Natural killer cell (primary cell): ENCODE measurements at regions not wholly inside any gene's neighbourhood (a gene's known extent, or its start where the extent isn't known, plus 50 kb on each side); places are given as distances from the start of the nearest gene placed in this dataset.

Source experiments
- ATAC-seq, 3 donors: fragments of 150-1000 bp in 2 of 3; fragments of 200-7000 bp in 1 of 3; cut with Tn5 transposase; 1 replicate in 1 of 3; 2 replicates in 2 of 3; pipeline ENCODE4 v1.10.0; 2021; ENCODE audit warnings: mild to moderate bottlenecking in 2 of 3, moderate library complexity in 2 of 3
- DNase-seq, 2 donors: peaks; one replicate each; pipeline versions ENCODE4 v3.0.0 to v3.0.0-alpha.2; 2013 to 2021; ENCODE audit warnings: mixed read lengths in 1 of 2
- H3K27ac ChIP-seq: one replicate; pipeline ENCODE4 v1.5.1; 2013; ENCODE audit warnings: mild to moderate bottlenecking, low read length
- H3K27me3 ChIP-seq: one replicate; pipeline ENCODE4 v1.6.1; 2013; ENCODE audit warnings: low read length; ENCODE audit not compliant: control insufficient read depth, insufficient read depth
- H3K36me3 ChIP-seq: one replicate; pipeline ENCODE4 v1.6.1; 2013; ENCODE audit warnings: low read length; ENCODE audit not compliant: control insufficient read depth, insufficient read depth
- H3K4me1 ChIP-seq: one replicate; pipeline ENCODE4 v1.6.1; 2013; ENCODE audit warnings: low read length; ENCODE audit not compliant: control insufficient read depth, insufficient read depth
- H3K4me3 ChIP-seq: one replicate; pipeline ENCODE4 v1.5.1; 2013; ENCODE audit warnings: low read length
- H3K9me3 ChIP-seq: one replicate; pipeline ENCODE4 v1.6.1; 2013; ENCODE audit warnings: low read length; ENCODE audit not compliant: control insufficient read depth, insufficient read depth
- H3K27ac Mint-ChIP-seq, 2 donors: one replicate each; pipeline ENCODE4 v1.8.0; 2022; ENCODE audit warnings: mild to moderate bottlenecking in 2 of 2, mixed read lengths in 2 of 2, moderate library complexity in 1 of 2
- H3K27me3 Mint-ChIP-seq, 2 donors: one replicate each; pipeline ENCODE4 v1.8.0; 2022; ENCODE audit warnings: low read depth in 2 of 2, mixed read lengths in 2 of 2
- H3K36me3 Mint-ChIP-seq: one replicate; pipeline ENCODE4 v1.8.0; 2022; ENCODE audit warnings: mixed read lengths
- H3K4me1 Mint-ChIP-seq, 2 donors: one replicate each; pipeline ENCODE4 v1.8.0; 2022; ENCODE audit warnings: mixed read lengths in 2 of 2
- H3K4me3 Mint-ChIP-seq: one replicate; pipeline ENCODE4 v1.8.0; 2022; ENCODE audit warnings: mild to moderate bottlenecking, moderate library complexity, mixed read lengths
- H3K9me3 Mint-ChIP-seq, 2 donors: one replicate each; pipeline ENCODE4 v1.8.0; 2022; ENCODE audit warnings: mixed read lengths in 2 of 2
- WGBS: methylation state at CpG from one replicate; pipeline ENCODE4 v1.1.7; 2013; ENCODE audit warnings: missing lambda C conversion rate; ENCODE audit not compliant: insufficient coverage; 5-methylcytosine and 5-hydroxymethylcytosine counted together
- intact Hi-C: fragments of 100-400 bp; cut with micrococcal nuclease; formaldehyde crosslinking; loops from one replicate; pipeline ENCODE4 v1.14.2; 2022
- TF ChIP-seq, protein P1 (sequence below): fragments of 200-600 bp; IDR thresholded peaks from one replicate; pipeline ENCODE4 v1.8.0; 2022; ENCODE audit warnings: antibody characterized with exemption

- H3K4me1 Mint-ChIP-seq = no peaks in the 10 kb centered on the region
- ATAC-seq (no peak), DNase-seq (no peak)
- WGBS = 100% methylated on average over 1 of the region's 3 CpGs
- H3K36me3 ChIP-seq = no peaks in the 10 kb centered on the region
- intact Hi-C loops = no loop called here
- no peaks in the 10 kb centered on the region for H3K27me3 ChIP-seq
- H3K27ac Mint-ChIP-seq = no peak overlapping the region
- TF ChIP-seq, protein P1, sequence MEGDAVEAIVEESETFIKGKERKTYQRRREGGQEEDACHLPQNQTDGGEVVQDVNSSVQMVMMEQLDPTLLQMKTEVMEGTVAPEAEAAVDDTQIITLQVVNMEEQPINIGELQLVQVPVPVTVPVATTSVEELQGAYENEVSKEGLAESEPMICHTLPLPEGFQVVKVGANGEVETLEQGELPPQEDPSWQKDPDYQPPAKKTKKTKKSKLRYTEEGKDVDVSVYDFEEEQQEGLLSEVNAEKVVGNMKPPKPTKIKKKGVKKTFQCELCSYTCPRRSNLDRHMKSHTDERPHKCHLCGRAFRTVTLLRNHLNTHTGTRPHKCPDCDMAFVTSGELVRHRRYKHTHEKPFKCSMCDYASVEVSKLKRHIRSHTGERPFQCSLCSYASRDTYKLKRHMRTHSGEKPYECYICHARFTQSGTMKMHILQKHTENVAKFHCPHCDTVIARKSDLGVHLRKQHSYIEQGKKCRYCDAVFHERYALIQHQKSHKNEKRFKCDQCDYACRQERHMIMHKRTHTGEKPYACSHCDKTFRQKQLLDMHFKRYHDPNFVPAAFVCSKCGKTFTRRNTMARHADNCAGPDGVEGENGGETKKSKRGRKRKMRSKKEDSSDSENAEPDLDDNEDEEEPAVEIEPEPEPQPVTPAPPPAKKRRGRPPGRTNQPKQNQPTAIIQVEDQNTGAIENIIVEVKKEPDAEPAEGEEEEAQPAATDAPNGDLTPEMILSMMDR = no peak
- H3K9me3 Mint-ChIP-seq = peaks cover 4 to 13% of the 10 kb centered on the region in 2 donors
- peaks cover 2% of the 10 kb centered on the region for H3K9me3 ChIP-seq
- no peak overlapping the region for H3K27ac ChIP-seq
- H3K4me3 Mint-ChIP-seq = no peak overlapping the region
- H3K36me3 Mint-ChIP-seq = no peaks in the 10 kb centered on the region
- H3K4me3 ChIP-seq = no peak overlapping the region
- no peaks in the 10 kb centered on the region for H3K27me3 Mint-ChIP-seq
- H3K4me1 ChIP-seq = no peaks in the 10 kb centered on the region
Observed at GRCh38 chr11:81725701-81726100, 1008.0 kb downstream of the FAM181B start.

- TF ChIP-seq, protein P1 = no peak
- WGBS = 89% methylated on average over 1 of the region's 1 CpG
- peaks cover 12 to 13% of the 10 kb centered on the region in 2 donors for H3K9me3 Mint-ChIP-seq
Observed at GRCh38 chr11:81717695-81718094, 1016.0 kb downstream of the FAM181B start.

GRCh38 chr11:81707881-81708280 lies 1025.8 kb downstream of the FAM181B start:
- no peak overlapping the region for H3K4me3 ChIP-seq
- H3K27ac Mint-ChIP-seq = no peak overlapping the region
- no peaks in the 10 kb centered on the region for H3K36me3 Mint-ChIP-seq

More at GRCh38 chr11:81717695-81718094, 1016.0 kb downstream of the FAM181B start:
- no peaks in the 10 kb centered on the region for H3K4me1 Mint-ChIP-seq
- Histone ChIP-seq H3K27ac (no peak overlapping the region), H3K4me1 (no peaks in the 10 kb centered on the region), H3K9me3 (no peaks in the 10 kb centered on the region), H3K4me3 (no peak overlapping the region), H3K36me3 (no peaks in the 10 kb centered on the region), H3K27me3 (no peaks in the 10 kb centered on the region)
- H3K36me3 Mint-ChIP-seq = no peaks in the 10 kb centered on the region
- ATAC-seq (no peak), DNase-seq (no peak)
- intact Hi-C loops = no loop called here
- no peaks in the 10 kb centered on the region for H3K27me3 Mint-ChIP-seq
- no peak overlapping the region for H3K4me3 Mint-ChIP-seq
- no peak overlapping the region for H3K27ac Mint-ChIP-seq

GRCh38 chr11:81705283-81705682 lies 1028.4 kb downstream of the FAM181B start:
- H3K4me3 Mint-ChIP-seq = no peak overlapping the region
- no peaks in the 10 kb centered on the region for H3K36me3 Mint-ChIP-seq
- no peaks in the 10 kb centered on the region for H3K4me1 ChIP-seq
- intact Hi-C loops = no loop called here
- H3K9me3 ChIP-seq = peaks cover 2% of the 10 kb centered on the region
- no peaks in the 10 kb centered on the region for H3K4me1 Mint-ChIP-seq
- DNase-seq = no peak
- H3K27me3 Mint-ChIP-seq = no peaks in the 10 kb centered on the region
- H3K27ac ChIP-seq = no peak overlapping the region
- H3K36me3 ChIP-seq = no peaks in the 10 kb centered on the region
- H3K27ac Mint-ChIP-seq = no peak overlapping the region
- no peaks in the 10 kb centered on the region for H3K27me3 ChIP-seq
- TF ChIP-seq, protein P1 = no peak
- no peak overlapping the region for H3K4me3 ChIP-seq
- H3K9me3 Mint-ChIP-seq = peaks cover 10 to 18% of the 10 kb centered on the region in 2 donors
- no peak for ATAC-seq
- 82% methylated on average over 3 of the region's 3 CpGs for WGBS

More at GRCh38 chr11:81707881-81708280, 1025.8 kb downstream of the FAM181B start:
- TF ChIP-seq, protein P1 = no peak
- H3K9me3 Mint-ChIP-seq = peaks cover 12 to 13% of the 10 kb centered on the region in 2 donors
- no peak overlapping the region for H3K4me3 Mint-ChIP-seq
- 18% methylated on average over 1 of the region's 1 CpG for WGBS
- H3K27me3 ChIP-seq = no peaks in the 10 kb centered on the region
- no peak for DNase-seq
- ATAC-seq = no peak
- no peaks in the 10 kb centered on the region for H3K36me3 ChIP-seq
- H3K27ac ChIP-seq = no peak overlapping the region
- peaks cover 2% of the 10 kb centered on the region for H3K9me3 ChIP-seq
- no peaks in the 10 kb centered on the region for H3K4me1 Mint-ChIP-seq
- no peaks in the 10 kb centered on the region for H3K27me3 Mint-ChIP-seq
- H3K4me1 ChIP-seq = no peaks in the 10 kb centered on the region
- intact Hi-C loops = no loop called here
